ENCODE measurements at regions not wholly inside any gene's neighbourhood (a gene's known extent, or its start where the extent isn't known, plus 50 kb on each side); places are given as distances from the start of the nearest gene placed in this dataset.
"Not testable (repeated sequence)": the region's sequence is repeated elsewhere in the genome, so short reads cannot be mapped to it uniquely, and the experiment has no call there.

DNA sequence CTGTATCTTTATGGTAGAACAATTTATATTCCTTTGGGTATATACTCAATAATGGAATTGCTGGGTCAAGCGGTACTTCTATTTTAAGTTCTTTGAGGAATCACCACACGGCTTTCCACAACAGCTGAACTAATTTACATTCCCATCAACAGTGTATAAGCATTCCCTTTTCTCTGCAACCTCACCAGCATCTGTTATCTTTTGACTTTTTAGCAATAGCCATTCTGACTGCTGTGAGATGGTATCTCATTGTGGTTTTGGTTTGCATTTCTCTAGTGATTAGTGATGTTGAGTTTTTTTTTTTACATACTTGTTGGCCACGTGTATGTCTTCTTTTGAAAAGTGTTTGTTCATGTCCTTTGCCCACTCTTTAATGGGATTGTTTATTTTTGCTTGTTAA is 184.7 kb upstream of the CTAGE1 start:
- H3K4me1 ChIP-seq (ENCODE audit: insufficient read depth, low read length); intact Hi-C loops (cut with micrococcal nuclease); H3K27ac ChIP-seq (ENCODE audit: low read depth, low read length); H3K27me3 Mint-ChIP-seq; H3K27ac Mint-ChIP-seq; H3K4me3 ChIP-seq (ENCODE audit: low read length in 2 of 2); H3K36me3 ChIP-seq (ENCODE audit: insufficient read depth, low read length); H3K9me3 ChIP-seq (ENCODE audit: control insufficient read depth in 1 of 2, low read length in 2 of 2); H3K36me3 Mint-ChIP-seq; H3K27me3 ChIP-seq (ENCODE audit: insufficient read depth, low read length); POLR2A ChIA-PET (ENCODE audit: partially characterized antibody); H3K4me3 Mint-ChIP-seq; H3K4me1 Mint-ChIP-seq; CTCF ChIA-PET (ENCODE audit: partially characterized antibody); DNase-seq: not testable (repeated sequence)
- H3K9me3 Mint-ChIP-seq: peaks cover 0 to 10% (median 5%) of the 10 kb centered on the region in 8 donors

DNA sequence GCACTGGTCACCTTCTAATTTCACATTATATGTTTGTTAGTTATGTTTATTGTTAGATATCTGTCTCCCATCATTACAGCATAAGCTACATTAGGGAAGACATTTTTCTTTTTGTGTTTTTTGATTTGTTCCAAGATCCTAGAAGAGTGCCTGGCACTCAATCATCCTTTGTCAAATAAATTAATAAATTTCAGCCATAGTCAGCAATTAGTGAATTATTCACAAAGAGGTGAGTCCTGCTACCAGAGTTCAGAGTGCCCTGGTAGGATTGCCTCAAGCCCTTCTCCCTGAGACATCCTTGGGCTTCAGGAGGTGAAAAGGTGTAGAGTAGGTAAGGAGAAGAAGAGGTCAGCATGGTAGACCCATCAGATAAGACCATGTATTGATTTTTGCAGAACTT is 186.2 kb upstream of the CTAGE1 start:
- Histone ChIP-seq H3K27me3 (ENCODE audit: insufficient read depth, low read length) (no peaks in the 10 kb centered on the region), H3K4me1 (ENCODE audit: insufficient read depth, low read length) (no peaks in the 10 kb centered on the region), H3K27ac (ENCODE audit: low read depth, low read length) (no peak overlapping the region), H3K4me3 (ENCODE audit: low read length in 2 of 2) (no peak overlapping the region), H3K36me3 (ENCODE audit: insufficient read depth, low read length) (no peaks in the 10 kb centered on the region), H3K9me3 (ENCODE audit: control insufficient read depth in 1 of 2, low read length in 2 of 2) (no peaks in the 10 kb centered on the region)
- POLR2A ChIA-PET (ENCODE audit: partially characterized antibody): no interaction called here
- no peaks in the 10 kb centered on the region for H3K36me3 Mint-ChIP-seq
- CTCF ChIA-PET (ENCODE audit: partially characterized antibody): no interaction called here
- H3K9me3 Mint-ChIP-seq: peaks cover 0 to 11% (median 5%) of the 10 kb centered on the region in 8 donors
- H3K27ac Mint-ChIP-seq: no peak overlapping the region
- DNase-seq: no peak
- H3K4me3 Mint-ChIP-seq: no peak overlapping the region
- intact Hi-C loops (cut with micrococcal nuclease): no loop called here
- H3K4me1 Mint-ChIP-seq: no peaks in the 10 kb centered on the region
- peaks cover 0 to 6% of the 10 kb centered on the region in 2 donors for H3K27me3 Mint-ChIP-seq

DNA sequence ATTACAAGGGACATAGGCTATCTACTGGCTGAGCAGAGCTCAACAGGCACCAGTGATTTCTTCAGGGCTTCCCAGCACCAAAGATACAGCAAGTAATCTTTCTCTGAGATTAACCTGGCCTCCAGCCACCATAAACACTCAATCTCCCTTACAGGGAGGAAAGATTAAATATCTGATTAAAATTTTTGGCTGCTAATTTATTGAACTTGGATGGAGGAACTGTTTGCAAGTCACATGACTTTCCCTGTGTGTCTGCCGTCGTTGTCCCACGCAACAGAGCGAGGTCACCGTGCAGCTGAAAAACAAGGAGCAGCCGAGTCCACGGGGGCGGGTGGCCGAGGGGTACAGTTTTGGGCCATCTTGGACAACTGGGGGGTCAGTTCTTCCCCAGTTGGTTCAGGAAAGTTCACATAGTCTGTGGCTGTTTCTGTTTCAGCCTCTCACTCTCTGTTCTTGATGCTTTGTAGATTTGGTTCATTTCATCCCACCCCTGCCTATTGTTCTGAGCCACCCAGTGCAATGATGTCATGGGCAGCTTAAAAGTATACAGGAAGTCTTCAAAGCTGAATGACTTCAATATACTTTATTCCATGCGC is 186.8 kb upstream of the CTAGE1 start:
- no peak for DNase-seq
- Mint-ChIP-seq H3K27ac (no peak overlapping the region), H3K36me3 (no peaks in the 10 kb centered on the region), H3K4me3 (no peak overlapping the region), H3K4me1 (no peaks in the 10 kb centered on the region), H3K9me3 (peaks cover 0 to 12% (median 4%) of the 10 kb centered on the region in 8 donors), H3K27me3 (peaks cover 0 to 2% of the 10 kb centered on the region in 2 donors)
- Histone ChIP-seq H3K27me3 (ENCODE audit: insufficient read depth, low read length) (no peaks in the 10 kb centered on the region), H3K27ac (ENCODE audit: low read depth, low read length) (no peak overlapping the region), H3K4me3 (ENCODE audit: low read length in 2 of 2) (no peak overlapping the region), H3K9me3 (ENCODE audit: control insufficient read depth in 1 of 2, low read length in 2 of 2) (no peaks in the 10 kb centered on the region), H3K36me3 (ENCODE audit: insufficient read depth, low read length) (no peaks in the 10 kb centered on the region), H3K4me1 (ENCODE audit: insufficient read depth, low read length) (no peaks in the 10 kb centered on the region)
- ChIA-PET POLR2A (ENCODE audit: partially characterized antibody) (no interaction called here), CTCF (ENCODE audit: partially characterized antibody) (no interaction called here)
- intact Hi-C loops (cut with micrococcal nuclease): no loop called here

DNA sequence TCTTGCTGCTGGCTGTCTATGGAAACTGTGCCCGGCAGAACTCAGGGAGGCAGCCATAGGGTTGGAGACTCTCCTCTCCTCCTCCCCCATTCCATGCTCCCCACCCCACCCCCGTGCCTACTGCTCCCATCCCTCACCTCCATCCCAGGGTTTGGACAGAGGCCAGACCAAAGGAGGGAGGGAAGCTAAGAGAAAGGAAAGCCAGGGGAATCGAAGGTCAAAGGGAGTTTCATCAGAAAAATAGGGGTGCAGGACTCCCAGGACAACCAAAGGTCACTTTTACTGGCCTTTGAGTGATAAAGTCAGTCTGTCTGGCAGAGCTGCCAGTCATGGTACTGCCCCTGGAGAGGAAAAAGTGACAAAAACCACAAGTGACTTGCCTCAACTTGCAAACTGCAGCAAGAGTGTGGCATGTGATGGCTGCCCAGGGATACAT is 187.3 kb upstream of the CTAGE1 start:
- H3K27ac Mint-ChIP-seq: no peak overlapping the region
- H3K9me3 Mint-ChIP-seq: peaks cover 0 to 12% (median 4%) of the 10 kb centered on the region in 8 donors
- H3K4me3 Mint-ChIP-seq: no peak overlapping the region
- no peak for DNase-seq
- no peaks in the 10 kb centered on the region for H3K36me3 Mint-ChIP-seq
- no peaks in the 10 kb centered on the region for H3K36me3 ChIP-seq (ENCODE audit: insufficient read depth, low read length)
- H3K27ac ChIP-seq (ENCODE audit: low read depth, low read length): no peak overlapping the region
- no peaks in the 10 kb centered on the region for H3K9me3 ChIP-seq (ENCODE audit: control insufficient read depth in 1 of 2, low read length in 2 of 2)
- no peaks in the 10 kb centered on the region for H3K27me3 ChIP-seq (ENCODE audit: insufficient read depth, low read length)
- no peak overlapping the region for H3K4me3 ChIP-seq (ENCODE audit: low read length in 2 of 2)
- H3K4me1 ChIP-seq (ENCODE audit: insufficient read depth, low read length): no peaks in the 10 kb centered on the region
- POLR2A ChIA-PET (ENCODE audit: partially characterized antibody): no interaction called here
- CTCF ChIA-PET (ENCODE audit: partially characterized antibody): no interaction called here
- no peaks in the 10 kb centered on the region for H3K4me1 Mint-ChIP-seq
- H3K27me3 Mint-ChIP-seq: peaks cover 0 to 2% of the 10 kb centered on the region in 2 donors
- intact Hi-C loops (cut with micrococcal nuclease): no loop called here

DNA sequence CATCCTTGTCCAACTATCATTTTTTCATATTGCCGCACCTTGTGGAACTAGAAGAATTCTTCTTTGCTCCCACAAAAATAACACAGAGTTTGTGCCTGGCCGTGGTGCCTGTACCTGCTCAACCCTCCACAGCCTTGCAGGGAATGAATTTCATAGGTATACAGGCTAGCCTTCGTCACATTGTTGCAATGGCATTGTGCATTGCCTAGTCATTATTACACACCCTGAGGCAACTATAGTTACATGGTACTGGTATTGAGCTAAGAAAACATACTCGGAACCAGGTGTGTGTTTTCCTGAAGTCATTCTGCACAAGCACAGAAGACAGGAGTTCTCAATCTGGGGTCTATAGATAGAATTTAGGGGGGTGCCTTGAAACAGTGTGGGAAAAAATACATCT is 188.0 kb upstream of the CTAGE1 start:
- no peak for DNase-seq
- H3K9me3 ChIP-seq (ENCODE audit: control insufficient read depth in 1 of 2, low read length in 2 of 2): no peaks in the 10 kb centered on the region
- H3K4me1 Mint-ChIP-seq: no peaks in the 10 kb centered on the region
- H3K4me3 Mint-ChIP-seq: no peak overlapping the region
- H3K36me3 Mint-ChIP-seq: no peaks in the 10 kb centered on the region
- CTCF ChIA-PET (ENCODE audit: partially characterized antibody): no interaction called here
- H3K27ac ChIP-seq (ENCODE audit: low read depth, low read length): no peak overlapping the region
- peaks cover 0 to 12% (median 2%) of the 10 kb centered on the region in 8 donors for H3K9me3 Mint-ChIP-seq
- H3K27me3 ChIP-seq (ENCODE audit: insufficient read depth, low read length): no peaks in the 10 kb centered on the region
- H3K4me1 ChIP-seq (ENCODE audit: insufficient read depth, low read length): no peaks in the 10 kb centered on the region
- H3K36me3 ChIP-seq (ENCODE audit: insufficient read depth, low read length): no peaks in the 10 kb centered on the region
- peaks cover 0 to 2% of the 10 kb centered on the region in 2 donors for H3K27me3 Mint-ChIP-seq
- H3K4me3 ChIP-seq (ENCODE audit: low read length in 2 of 2): no peak overlapping the region
- POLR2A ChIA-PET (ENCODE audit: partially characterized antibody): no interaction called here
- intact Hi-C loops (cut with micrococcal nuclease): no loop called here
- H3K27ac Mint-ChIP-seq: no peak overlapping the region

- H3K36me3 Mint-ChIP-seq: no peaks in the 10 kb centered on the region
- no peak overlapping the region for H3K4me3 Mint-ChIP-seq
- H3K27me3 ChIP-seq (ENCODE audit: insufficient read depth, low read length): no peaks in the 10 kb centered on the region
- H3K27me3 Mint-ChIP-seq: peaks cover 0 to 2% of the 10 kb centered on the region in 2 donors
- no peaks in the 10 kb centered on the region for H3K4me1 Mint-ChIP-seq
- H3K9me3 Mint-ChIP-seq: peaks cover 0 to 10% (median under 1%) of the 10 kb centered on the region in 8 donors
- H3K9me3 ChIP-seq (ENCODE audit: control insufficient read depth in 1 of 2, low read length in 2 of 2): no peaks in the 10 kb centered on the region
- ChIA-PET CTCF (ENCODE audit: partially characterized antibody) (no interaction called here), POLR2A (ENCODE audit: partially characterized antibody) (no interaction called here)
- H3K4me3 ChIP-seq (ENCODE audit: low read length in 2 of 2): no peak overlapping the region
- no peaks in the 10 kb centered on the region for H3K4me1 ChIP-seq (ENCODE audit: insufficient read depth, low read length)
- no peaks in the 10 kb centered on the region for H3K36me3 ChIP-seq (ENCODE audit: insufficient read depth, low read length)
- no peak for DNase-seq
- no peak overlapping the region for H3K27ac Mint-ChIP-seq
- no peak overlapping the region for H3K27ac ChIP-seq (ENCODE audit: low read depth, low read length)
- intact Hi-C loops (cut with micrococcal nuclease): no loop called here
These were observed 189.0 kb upstream of the CTAGE1 start for GRCh38 chr18:22606563-22607283.

- POLR2A ChIA-PET (ENCODE audit: partially characterized antibody): no interaction called here
These were observed 189.5 kb upstream of the CTAGE1 start for GRCh38 chr18:22607284-22607635.

More at GRCh38 chr18:22607284-22607635, 189.5 kb upstream of the CTAGE1 start:
- no peaks in the 10 kb centered on the region for H3K4me1 ChIP-seq (ENCODE audit: insufficient read depth, low read length)
- Mint-ChIP-seq H3K27ac (no peak overlapping the region), H3K36me3 (no peaks in the 10 kb centered on the region), H3K4me1 (no peaks in the 10 kb centered on the region), H3K9me3 (peaks cover 0 to 7% (median 0%) of the 10 kb centered on the region in 8 donors), H3K27me3 (peaks cover 0 to 2% of the 10 kb centered on the region in 2 donors), H3K4me3 (no peak overlapping the region)
- CTCF ChIA-PET (ENCODE audit: partially characterized antibody): no interaction called here
- H3K36me3 ChIP-seq (ENCODE audit: insufficient read depth, low read length): no peaks in the 10 kb centered on the region
- H3K27me3 ChIP-seq (ENCODE audit: insufficient read depth, low read length): no peaks in the 10 kb centered on the region
- H3K27ac ChIP-seq (ENCODE audit: low read depth, low read length): no peak overlapping the region
- no peak overlapping the region for H3K4me3 ChIP-seq (ENCODE audit: low read length in 2 of 2)
- DNase-seq: no peak
- no peaks in the 10 kb centered on the region for H3K9me3 ChIP-seq (ENCODE audit: control insufficient read depth in 1 of 2, low read length in 2 of 2)
- intact Hi-C loops (cut with micrococcal nuclease): no loop called here

Measured in CD4-positive, alpha-beta memory T cell (primary cell).